ENCODE measurements at regions not wholly inside any gene's neighbourhood (a gene's known extent, or its start where the extent isn't known, plus 50 kb on each side); places are given as distances from the start of the nearest gene placed in this dataset.

- H3K4me2 ChIP-seq: no peak overlapping the region
- no peak overlapping the region for H2AFZ ChIP-seq
- H3K27me3 ChIP-seq: no peaks in the 10 kb centered on the region
- H3K36me3 ChIP-seq (replicated peaks; ENCODE audit: insufficient read depth, low read depth): no peaks in the 10 kb centered on the region
- peak overlapping the region; percentile 67 for H3K27ac ChIP-seq
- WGBS (ENCODE audit: low lambda C conversion rate, missing lambda C conversion rate): 67% methylated on average over 3 of the region's 3 CpGs
- no peak overlapping the region for H3K4me3 ChIP-seq
- no peaks in the 10 kb centered on the region for H3K9me2 ChIP-seq (replicated peaks; ENCODE audit: insufficient read depth)
- DNase-seq (ENCODE audit: low spot score): peak; percentile 50
- no peak for TF ChIP-seq CTCF (IDR thresholded peaks at IDR 0.05; ENCODE audit: poor library complexity)
- TF ChIP-seq EZH2phosphoT487 (IDR thresholded peaks at IDR 0.05; ENCODE audit: low read depth, severe bottlenecking, unreplicated experiment): no peak
- no peak for TF ChIP-seq EZH2 (IDR thresholded peaks at IDR 0.05; ENCODE audit: borderline replicate concordance)
- no peaks in the 10 kb centered on the region for H4K20me1 ChIP-seq (ENCODE audit: insufficient read depth, poor library complexity, severe bottlenecking)
- no peaks in the 10 kb centered on the region for H3K79me2 ChIP-seq
- no peaks in the 10 kb centered on the region for H3K9me3 ChIP-seq (ENCODE audit: low read depth)
- no peaks in the 10 kb centered on the region for H3K4me1 ChIP-seq (ENCODE audit: insufficient read depth)
Measured at GRCh38 chrX:109840585-109840984, 107.5 kb upstream of the ACSL4 start.

GRCh38 chrX:109841257-109841656 is 108.2 kb upstream of the ACSL4 start:
- Histone ChIP-seq H2AFZ (no peak overlapping the region), H3K9me2 (replicated peaks; ENCODE audit: insufficient read depth) (no peaks in the 10 kb centered on the region), H3K36me3 (replicated peaks; ENCODE audit: insufficient read depth, low read depth) (no peaks in the 10 kb centered on the region), H3K27me3 (no peaks in the 10 kb centered on the region), H3K79me2 (no peaks in the 10 kb centered on the region), H3K4me1 (ENCODE audit: insufficient read depth) (no peaks in the 10 kb centered on the region), H4K20me1 (ENCODE audit: insufficient read depth, poor library complexity, severe bottlenecking) (no peaks in the 10 kb centered on the region), H3K4me3 (no peak overlapping the region), H3K27ac (no peak overlapping the region), H3K9me3 (ENCODE audit: low read depth) (no peaks in the 10 kb centered on the region), H3K4me2 (no peak overlapping the region)
- no peak for TF ChIP-seq CTCF (IDR thresholded peaks at IDR 0.05; ENCODE audit: poor library complexity)
- TF ChIP-seq EZH2 (IDR thresholded peaks at IDR 0.05; ENCODE audit: borderline replicate concordance): no peak
- no peak for TF ChIP-seq EZH2phosphoT487 (IDR thresholded peaks at IDR 0.05; ENCODE audit: low read depth, severe bottlenecking, unreplicated experiment)
- 86% methylated on average over 4 of the region's 4 CpGs for WGBS (ENCODE audit: low lambda C conversion rate, missing lambda C conversion rate)
- no peak for DNase-seq (ENCODE audit: low spot score)

GRCh38 chrX:109841869-109842579 is 109.0 kb upstream of the ACSL4 start:
- Histone ChIP-seq H3K4me2 (no peak overlapping the region), H3K79me2 (no peaks in the 10 kb centered on the region), H3K36me3 (replicated peaks; ENCODE audit: insufficient read depth, low read depth) (no peaks in the 10 kb centered on the region), H3K4me1 (ENCODE audit: insufficient read depth) (no peaks in the 10 kb centered on the region), H2AFZ (no peak overlapping the region), H3K9me3 (ENCODE audit: low read depth) (no peaks in the 10 kb centered on the region), H3K27me3 (no peaks in the 10 kb centered on the region), H3K9me2 (replicated peaks; ENCODE audit: insufficient read depth) (no peaks in the 10 kb centered on the region), H3K4me3 (no peak overlapping the region), H4K20me1 (ENCODE audit: insufficient read depth, poor library complexity, severe bottlenecking) (no peaks in the 10 kb centered on the region), H3K27ac (no peak overlapping the region)
- TF ChIP-seq CTCF (IDR thresholded peaks at IDR 0.05; ENCODE audit: poor library complexity) (no peak), EZH2phosphoT487 (IDR thresholded peaks at IDR 0.05; ENCODE audit: low read depth, severe bottlenecking, unreplicated experiment) (no peak)
- 100% methylated on average over 4 of the region's 4 CpGs for WGBS (ENCODE audit: low lambda C conversion rate, missing lambda C conversion rate)
- no peak for DNase-seq (ENCODE audit: low spot score)
